Adrenal gland (tissue), 9 donors: ENCODE measurements at regions not wholly inside any gene's neighbourhood (a gene's known extent, or its start where the extent isn't known, plus 50 kb on each side); places are given as distances from the start of the nearest gene placed in this dataset.

Experiments
- DNase-seq, 7 donors: peaks; one replicate each; pipeline ENCODE4 v3.0.0-alpha.2; 2019 to 2020
- H3K27ac ChIP-seq, 5 donors: fragments of 200-600 bp; sonication (generic) in 4 of 5; 1 replicate in 3 of 5; 2 replicates in 2 of 5; pipeline versions ENCODE4 v1.5.1 to v1.8.0; 2016 to 2020; ENCODE audit warnings: mild to moderate bottlenecking in 1 of 5
- H3K27me3 ChIP-seq: fragments of 200-600 bp; 2 replicates; pipeline ENCODE4 v1.8.0; 2021
- H3K36me3 ChIP-seq, 2 donors: fragments of 200-600 bp; replicated peaks in 1 of 2; 1 replicate in 1 of 2; 2 replicates in 1 of 2; pipeline versions ENCODE4 v1.5.1 to v1.8.0; 2018 to 2022
- H3K4me1 ChIP-seq, 2 donors: fragments of 200-600 bp; replicated peaks in 1 of 2; 1 replicate in 1 of 2; 2 replicates in 1 of 2; pipeline versions ENCODE4 v1.5.1 to v1.8.0; 2018 to 2021
- H3K4me3 ChIP-seq, 4 donors: fragments of 200-600 bp; sonication (generic) in 3 of 4; one replicate each; pipeline ENCODE4 v1.5.1; 2016 to 2018
- H3K9me3 ChIP-seq, 3 donors: fragments of 200-600 bp; sonication (generic) in 1 of 3; replicated peaks in 1 of 3; 1 replicate in 2 of 3; 2 replicates in 1 of 3; pipeline versions ENCODE4 v1.5.1 to v1.8.0; 2016 to 2021
- CTCF ChIP-seq, 6 experiments: fragments of 450-650 bp in 4 of 6; fragments of 200-600 bp in 2 of 6; sonication (generic) in 1 of 6; IDR thresholded peaks; 1 replicate in 5 of 6; 2 replicates in 1 of 6; pipeline versions ENCODE4 v1.5.1 to v1.8.0; 2016 to 2021; ENCODE audit warnings: antibody characterized with exemption in 6 of 6, mild to moderate bottlenecking in 2 of 6, moderate library complexity in 1 of 6
- POLR2A ChIP-seq, 2 donors: fragments of 450-650 bp; IDR thresholded peaks; one replicate each; pipeline ENCODE4 v1.6.1; 2017; ENCODE audit warnings: antibody characterized with exemption in 2 of 2, mild to moderate bottlenecking in 2 of 2, moderate library complexity in 1 of 2
- WGBS, 4 donors: extraction: QIAGEN DNeasy Blood & Tissue Kit in 2 of 4; methylation state at CpG; one replicate each; pipeline versions ENCODE4 v1.1.5 to v1.1.7; 2013 to 2017; 5-methylcytosine and 5-hydroxymethylcytosine counted together
- intact Hi-C, 2 donors: fragments of 100-400 bp; cut with DNase I; formaldehyde crosslinking; loops; one replicate each; pipeline versions ENCODE4 v1.14.1 to v1.15.0; 2022 to 2023
- donor health status: healthy with polysubstance abuse.
- donor health status: Bipolar disorder and iron deficiency.
- donor health status: DM: yes; HTN: yes; CAD: no.
- donor health status: DM: no; HTN: no; CAD: no.
- donor health status: DM: no; HTN: no; CAD: no.

GRCh38 chr3:96183871-96184270 is 630.5 kb upstream of the EPHA6 start:
- DNase-seq, result no peak
- Histone ChIP-seq H3K36me3 (no peaks in the 10 kb centered on the region), H3K27ac (no peak overlapping the region), H3K4me1 (no peaks in the 10 kb centered on the region), H3K9me3 (no peaks in the 10 kb centered on the region), H3K27me3 (no peaks in the 10 kb centered on the region), H3K4me3 (no peak overlapping the region)
- WGBS, 4 donors, result 54 to 69% (median 59%) methylated on average over 1 of the region's 1 CpG
- no peak for TF ChIP-seq CTCF (IDR thresholded peaks at IDR 0.05)
- intact Hi-C loops, result no loop called here

GRCh38 chr3:96190024-96190616 is 624.3 kb upstream of the EPHA6 start:
- H3K27ac ChIP-seq, result no peak overlapping the region
- intact Hi-C loops, result no loop called here
- no peaks in the 10 kb centered on the region for H3K4me1 ChIP-seq
- H3K36me3 ChIP-seq, result no peaks in the 10 kb centered on the region
- no peak for DNase-seq
- H3K4me3 ChIP-seq, result no peak overlapping the region
- H3K9me3 ChIP-seq, result no peaks in the 10 kb centered on the region
- no peak for TF ChIP-seq POLR2A (IDR thresholded peaks at IDR 0.05)
- TF ChIP-seq CTCF (IDR thresholded peaks at IDR 0.05), result no peak
- H3K27me3 ChIP-seq, result no peaks in the 10 kb centered on the region
- WGBS, 4 donors, result 73 to 91% (median 81%) methylated on average over 7 to 8 of the region's 8 CpGs

GRCh38 chr3:96192966-96193550 is 621.3 kb upstream of the EPHA6 start:
- H3K4me1 ChIP-seq, result no peaks in the 10 kb centered on the region
- no peak for DNase-seq
- 46 to 57% (median 56%) methylated on average over 4 of the region's 4 CpGs for WGBS, 4 donors
- no peaks in the 10 kb centered on the region for H3K9me3 ChIP-seq
- H3K4me3 ChIP-seq, result no peak overlapping the region
- no peaks in the 10 kb centered on the region for H3K36me3 ChIP-seq
- TF ChIP-seq POLR2A (IDR thresholded peaks at IDR 0.05) (no peak), CTCF (IDR thresholded peaks at IDR 0.05) (no peak)
- intact Hi-C loops, result no loop called here
- no peak overlapping the region for H3K27ac ChIP-seq
- H3K27me3 ChIP-seq, result no peaks in the 10 kb centered on the region

GRCh38 chr3:96200897-96201296 is 613.5 kb upstream of the EPHA6 start:
- no peak for DNase-seq
- Histone ChIP-seq H3K4me3 (no peak overlapping the region), H3K4me1 (no peaks in the 10 kb centered on the region), H3K27ac (no peak overlapping the region), H3K9me3 (no peaks in the 10 kb centered on the region), H3K27me3 (no peaks in the 10 kb centered on the region), H3K36me3 (no peaks in the 10 kb centered on the region)
- intact Hi-C loops, result no loop called here
- TF ChIP-seq POLR2A (IDR thresholded peaks at IDR 0.05), result no peak
- TF ChIP-seq CTCF (IDR thresholded peaks at IDR 0.05), result no peak
- WGBS, 4 donors, result 72 to 82% (median 77%) methylated on average over 1 of the region's 1 CpG
